Spinal cord (tissue), 9 donors: ENCODE measurements at regions not wholly inside any gene's neighbourhood (a gene's known extent, or its start where the extent isn't known, plus 50 kb on each side); places are given as distances from the start of the nearest gene placed in this dataset.

ENCODE experiments used
- DNase-seq, 6 donors: peaks; one replicate each; pipeline versions ENCODE4 v3.0.0 to v3.0.0-alpha.2; 2013 to 2015; ENCODE audit warnings: low spot score in 6 of 6, low read depth in 4 of 6
- H3K27ac ChIP-seq: one replicate; pipeline ENCODE4 v1.5.1; 2013; ENCODE audit warnings: low read depth, low read length, control low read depth
- H3K27me3 ChIP-seq: one replicate; pipeline ENCODE4 v1.6.1; 2013; ENCODE audit warnings: low read length; ENCODE audit not compliant: control insufficient read depth, insufficient read depth
- H3K36me3 ChIP-seq: one replicate; pipeline ENCODE4 v1.6.1; 2013; ENCODE audit warnings: low read length; ENCODE audit not compliant: control insufficient read depth, insufficient read depth
- H3K4me1 ChIP-seq: one replicate; pipeline ENCODE4 v1.6.1; 2013; ENCODE audit warnings: low read length; ENCODE audit not compliant: control insufficient read depth, insufficient read depth
- H3K4me3 ChIP-seq: one replicate; pipeline ENCODE4 v1.5.1; 2013; ENCODE audit warnings: low read depth, low read length, control low read depth
- H3K9me3 ChIP-seq: one replicate; pipeline ENCODE4 v1.6.1; 2013; ENCODE audit warnings: low read length; ENCODE audit not compliant: control insufficient read depth, insufficient read depth
- WGBS: methylation state at CpG from one replicate; pipeline ENCODE4 v1.1.5; 2013; ENCODE audit warnings: missing lambda C conversion rate; ENCODE audit not compliant: insufficient coverage; 5-methylcytosine and 5-hydroxymethylcytosine counted together
- donor health status: healthy.

GRCh38 chr14:71235875-71236274 lies 328.6 kb downstream of the PCNX1 start:
- H3K9me3 ChIP-seq: no peaks in the 10 kb centered on the region
- no peaks in the 10 kb centered on the region for H3K27me3 ChIP-seq
- peaks cover 7% of the 10 kb centered on the region for H3K4me1 ChIP-seq
- no peak overlapping the region for H3K4me3 ChIP-seq
- H3K36me3 ChIP-seq: peaks cover under 1% of the 10 kb centered on the region
- peak in 4 of 6 donors; percentile 15 to 89 (median 54) for DNase-seq
- H3K27ac ChIP-seq: no peak overlapping the region
- WGBS: 67% methylated on average over 2 of the region's 7 CpGs

- 62% methylated on average over 2 of the region's 3 CpGs for WGBS
- Histone ChIP-seq H3K4me3 (no peak overlapping the region), H3K27me3 (no peaks in the 10 kb centered on the region), H3K9me3 (no peaks in the 10 kb centered on the region), H3K36me3 (no peaks in the 10 kb centered on the region), H3K27ac (no peak overlapping the region), H3K4me1 (peaks cover 7% of the 10 kb centered on the region)
- peak in 4 of 6 donors; percentile 15 to 79 (median 45) for DNase-seq
Observed at GRCh38 chr14:71236487-71236886, 329.2 kb downstream of the PCNX1 start.

- no peak for DNase-seq
- Histone ChIP-seq H3K4me1 (peaks cover 12% of the 10 kb centered on the region), H3K36me3 (no peaks in the 10 kb centered on the region), H3K27ac (no peak overlapping the region), H3K27me3 (no peaks in the 10 kb centered on the region), H3K9me3 (no peaks in the 10 kb centered on the region), H3K4me3 (no peak overlapping the region)
- 100% methylated on average over 1 of the region's 4 CpGs for WGBS
Observed at GRCh38 chr14:71237556-71237955, 330.3 kb downstream of the PCNX1 start.

GRCh38 chr14:71238835-71239234 lies 331.6 kb downstream of the PCNX1 start:
- peaks cover 12% of the 10 kb centered on the region for H3K4me1 ChIP-seq
- WGBS: 80% methylated on average over 1 of the region's 5 CpGs
- no peak overlapping the region for H3K27ac ChIP-seq
- H3K4me3 ChIP-seq: no peak overlapping the region
- H3K36me3 ChIP-seq: no peaks in the 10 kb centered on the region
- DNase-seq: no peak
- H3K27me3 ChIP-seq: no peaks in the 10 kb centered on the region
- no peaks in the 10 kb centered on the region for H3K9me3 ChIP-seq

GRCh38 chr14:71240171-71240570 lies 332.9 kb downstream of the PCNX1 start:
- no peaks in the 10 kb centered on the region for H3K27me3 ChIP-seq
- no peaks in the 10 kb centered on the region for H3K9me3 ChIP-seq
- H3K27ac ChIP-seq: no peak overlapping the region
- H3K4me1 ChIP-seq: peaks cover 12% of the 10 kb centered on the region
- WGBS: 80% methylated on average over 4 of the region's 6 CpGs
- H3K36me3 ChIP-seq: no peaks in the 10 kb centered on the region
- no peak for DNase-seq
- H3K4me3 ChIP-seq: no peak overlapping the region

GRCh38 chr14:71240866-71241520 lies 333.7 kb downstream of the PCNX1 start:
- Histone ChIP-seq H3K4me1 (peaks cover 9% of the 10 kb centered on the region), H3K9me3 (no peaks in the 10 kb centered on the region), H3K4me3 (no peak overlapping the region), H3K36me3 (no peaks in the 10 kb centered on the region), H3K27me3 (no peaks in the 10 kb centered on the region), H3K27ac (no peak overlapping the region)
- no peak for DNase-seq

- DNase-seq: peak in 4 of 6 donors; percentile 7 to 85 (median 48)
Observed at GRCh38 chr14:71242237-71242748, 335.0 kb downstream of the PCNX1 start.

GRCh38 chr14:71243697-71244096 lies 336.4 kb downstream of the PCNX1 start:
- Histone ChIP-seq H3K27me3 (no peaks in the 10 kb centered on the region), H3K36me3 (no peaks in the 10 kb centered on the region), H3K4me1 (peaks cover 5% of the 10 kb centered on the region), H3K4me3 (no peak overlapping the region), H3K9me3 (no peaks in the 10 kb centered on the region), H3K27ac (no peak overlapping the region)
- peak in 1 of 6 donors; percentile 17 for DNase-seq
- WGBS: no CpG with 5 or more reads among the region's 1 CpG

More at GRCh38 chr14:71242237-71242748, 335.0 kb downstream of the PCNX1 start:
- no peaks in the 10 kb centered on the region for H3K27me3 ChIP-seq
- no peaks in the 10 kb centered on the region for H3K36me3 ChIP-seq
- no peaks in the 10 kb centered on the region for H3K9me3 ChIP-seq
- H3K27ac ChIP-seq: no peak overlapping the region
- no CpG with 5 or more reads among the region's 4 CpGs for WGBS
- H3K4me3 ChIP-seq: no peak overlapping the region
- peaks cover 5% of the 10 kb centered on the region for H3K4me1 ChIP-seq

GRCh38 chr14:71244341-71244740 lies 337.1 kb downstream of the PCNX1 start:
- 88% methylated on average over 5 of the region's 5 CpGs for whole genome bisulfite sequencing
- Histone ChIP-seq H3K36me3 (no peaks in the 10 kb centered on the region), H3K27ac (no peak overlapping the region), H3K4me1 (peaks cover 5% of the 10 kb centered on the region), H3K4me3 (no peak overlapping the region), H3K27me3 (no peaks in the 10 kb centered on the region), H3K9me3 (no peaks in the 10 kb centered on the region)
- DNase-seq: no peak

- WGBS: 89% methylated on average over 3 of the region's 8 CpGs
- no peaks in the 10 kb centered on the region for H3K36me3 ChIP-seq
Observed at GRCh38 chr14:71245659-71246361, 338.6 kb downstream of the PCNX1 start.

More at GRCh38 chr14:71245659-71246361, 338.6 kb downstream of the PCNX1 start:
- H3K4me3 ChIP-seq: no peak overlapping the region
- no peak for DNase-seq
- H3K4me1 ChIP-seq: peaks cover 5% of the 10 kb centered on the region
- H3K9me3 ChIP-seq: no peaks in the 10 kb centered on the region
- no peak overlapping the region for H3K27ac ChIP-seq
- no peaks in the 10 kb centered on the region for H3K27me3 ChIP-seq
